Peyer's patch (tissue), 4 donors: ENCODE measurements at regions not wholly inside any gene's neighbourhood (a gene's known extent, or its start where the extent isn't known, plus 50 kb on each side); places are given as distances from the start of the nearest gene placed in this dataset.

Source experiments
- DNase-seq, 3 donors: peaks; one replicate each; pipeline ENCODE4 v3.0.0-alpha.2; 2017 to 2019
- H3K27ac ChIP-seq, 4 donors: fragments of 200-600 bp; sonication (generic); one replicate each; pipeline ENCODE4 v1.5.1; 2016 to 2019
- H3K27me3 ChIP-seq, 2 donors: fragments of 200-600 bp; sonication (generic); one replicate each; pipeline ENCODE4 v1.5.1; 2019
- H3K36me3 ChIP-seq, 3 donors: fragments of 200-600 bp; sonication (generic); one replicate each; pipeline ENCODE4 v1.5.1; 2016 to 2019
- H3K4me1 ChIP-seq, 4 donors: fragments of 200-600 bp; sonication (generic); one replicate each; pipeline ENCODE4 v1.5.1; 2016 to 2019
- H3K4me3 ChIP-seq, 4 donors: fragments of 200-600 bp; sonication (generic); 1 replicate in 3 of 4; 2 replicates in 1 of 4; pipeline ENCODE4 v1.5.1; 2016 to 2019; ENCODE audit warnings: mild to moderate bottlenecking in 1 of 4
- H3K9me3 ChIP-seq, 4 donors: fragments of 200-600 bp; sonication (generic); one replicate each; pipeline ENCODE4 v1.5.1; 2016 to 2019; ENCODE audit warnings: mild to moderate bottlenecking in 1 of 4
- POLR2A ChIP-seq, 2 donors: fragments of 450-650 bp; IDR thresholded peaks; one replicate each; pipeline ENCODE4 v1.5.1; 2017; ENCODE audit warnings: antibody characterized with exemption in 2 of 2, mild to moderate bottlenecking in 2 of 2, moderate library complexity in 2 of 2
- TF ChIP-seq, protein P1 (sequence below), 6 experiments: fragments of 450-650 bp in 4 of 6; fragments of 200-600 bp in 2 of 6; sonication (generic) in 1 of 6; IDR thresholded peaks; one replicate each; pipeline ENCODE4 v1.5.1; 2017 to 2019; ENCODE audit warnings: antibody characterized with exemption in 6 of 6, mild to moderate bottlenecking in 3 of 6, moderate library complexity in 1 of 6

DNA sequence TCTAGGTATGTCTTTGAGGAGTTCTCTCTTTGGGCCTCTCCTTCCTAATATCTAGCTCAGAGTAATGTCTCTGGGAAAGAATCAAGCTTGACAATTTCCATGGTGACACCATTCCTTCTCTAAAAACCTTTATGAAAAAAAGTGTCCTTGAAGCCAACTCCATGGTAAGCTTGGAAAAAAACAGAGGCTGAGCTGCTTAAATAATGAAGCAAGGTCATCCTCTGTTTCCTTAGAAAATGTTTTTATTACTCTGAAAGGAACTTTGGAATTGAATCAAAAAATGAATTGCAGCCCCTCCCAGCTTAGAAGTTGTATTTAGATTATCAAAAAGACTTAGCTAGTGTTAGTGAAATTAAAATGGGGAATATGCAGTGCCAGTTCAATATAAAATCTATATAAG lies 166.1 kb upstream of the KITLG start:
- TF ChIP-seq POLR2A (IDR thresholded peaks at IDR 0.05), result no peak
- TF ChIP-seq, protein P1, sequence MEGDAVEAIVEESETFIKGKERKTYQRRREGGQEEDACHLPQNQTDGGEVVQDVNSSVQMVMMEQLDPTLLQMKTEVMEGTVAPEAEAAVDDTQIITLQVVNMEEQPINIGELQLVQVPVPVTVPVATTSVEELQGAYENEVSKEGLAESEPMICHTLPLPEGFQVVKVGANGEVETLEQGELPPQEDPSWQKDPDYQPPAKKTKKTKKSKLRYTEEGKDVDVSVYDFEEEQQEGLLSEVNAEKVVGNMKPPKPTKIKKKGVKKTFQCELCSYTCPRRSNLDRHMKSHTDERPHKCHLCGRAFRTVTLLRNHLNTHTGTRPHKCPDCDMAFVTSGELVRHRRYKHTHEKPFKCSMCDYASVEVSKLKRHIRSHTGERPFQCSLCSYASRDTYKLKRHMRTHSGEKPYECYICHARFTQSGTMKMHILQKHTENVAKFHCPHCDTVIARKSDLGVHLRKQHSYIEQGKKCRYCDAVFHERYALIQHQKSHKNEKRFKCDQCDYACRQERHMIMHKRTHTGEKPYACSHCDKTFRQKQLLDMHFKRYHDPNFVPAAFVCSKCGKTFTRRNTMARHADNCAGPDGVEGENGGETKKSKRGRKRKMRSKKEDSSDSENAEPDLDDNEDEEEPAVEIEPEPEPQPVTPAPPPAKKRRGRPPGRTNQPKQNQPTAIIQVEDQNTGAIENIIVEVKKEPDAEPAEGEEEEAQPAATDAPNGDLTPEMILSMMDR (IDR thresholded peaks at IDR 0.05), result no peak
- Histone ChIP-seq H3K4me3 (no peak overlapping the region), H3K9me3 (no peaks in the 10 kb centered on the region), H3K36me3 (no peaks in the 10 kb centered on the region), H3K4me1 (peaks cover 0 to 20% (median 0%) of the 10 kb centered on the region in 4 donors), H3K27ac (no peak overlapping the region), H3K27me3 (no peaks in the 10 kb centered on the region)
- no peak for DNase-seq

DNA sequence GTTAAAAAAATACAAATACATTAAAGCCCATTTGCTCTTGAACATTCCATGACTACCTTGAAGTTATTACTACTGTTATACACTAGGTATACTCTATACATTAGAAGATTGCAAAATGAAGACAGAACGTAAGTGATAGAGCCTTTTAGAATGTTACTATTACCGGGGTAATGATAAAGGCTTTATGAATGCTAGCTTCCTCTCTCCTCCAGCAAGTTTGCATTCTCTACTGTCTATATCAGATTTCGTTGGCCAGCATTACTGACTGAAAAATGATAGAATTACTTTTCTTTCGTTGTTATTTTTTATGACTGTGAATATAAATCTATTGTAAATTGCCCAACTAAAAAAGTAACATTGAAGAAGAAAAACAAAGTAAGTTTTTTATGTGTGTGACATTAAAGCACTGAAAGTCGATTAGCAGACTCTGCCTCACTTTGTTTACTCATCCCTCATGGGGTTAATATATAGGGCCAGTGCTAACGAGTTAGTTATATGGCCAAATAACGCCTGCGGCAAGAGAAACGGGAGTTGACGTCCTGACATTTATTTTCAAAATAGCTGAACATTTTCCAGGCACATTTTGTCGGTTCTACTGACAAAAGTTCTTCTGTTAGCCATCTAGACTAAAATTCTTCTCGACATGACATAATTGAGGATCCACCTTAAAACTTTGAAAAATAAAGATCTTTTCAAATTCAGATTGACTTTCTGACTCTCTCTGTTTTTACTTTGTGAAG lies 163.8 kb upstream of the KITLG start:
- no peaks in the 10 kb centered on the region for H3K36me3 ChIP-seq
- H3K27me3 ChIP-seq, result no peaks in the 10 kb centered on the region
- DNase-seq, result no peak
- H3K4me1 ChIP-seq, result peaks cover 0 to 14% (median 0%) of the 10 kb centered on the region in 4 donors
- no peak overlapping the region for H3K4me3 ChIP-seq
- H3K27ac ChIP-seq, result no peak overlapping the region
- TF ChIP-seq, protein P1 (IDR thresholded peaks at IDR 0.05), result no peak
- TF ChIP-seq POLR2A (IDR thresholded peaks at IDR 0.05), result no peak
- H3K9me3 ChIP-seq, result no peaks in the 10 kb centered on the region

DNA sequence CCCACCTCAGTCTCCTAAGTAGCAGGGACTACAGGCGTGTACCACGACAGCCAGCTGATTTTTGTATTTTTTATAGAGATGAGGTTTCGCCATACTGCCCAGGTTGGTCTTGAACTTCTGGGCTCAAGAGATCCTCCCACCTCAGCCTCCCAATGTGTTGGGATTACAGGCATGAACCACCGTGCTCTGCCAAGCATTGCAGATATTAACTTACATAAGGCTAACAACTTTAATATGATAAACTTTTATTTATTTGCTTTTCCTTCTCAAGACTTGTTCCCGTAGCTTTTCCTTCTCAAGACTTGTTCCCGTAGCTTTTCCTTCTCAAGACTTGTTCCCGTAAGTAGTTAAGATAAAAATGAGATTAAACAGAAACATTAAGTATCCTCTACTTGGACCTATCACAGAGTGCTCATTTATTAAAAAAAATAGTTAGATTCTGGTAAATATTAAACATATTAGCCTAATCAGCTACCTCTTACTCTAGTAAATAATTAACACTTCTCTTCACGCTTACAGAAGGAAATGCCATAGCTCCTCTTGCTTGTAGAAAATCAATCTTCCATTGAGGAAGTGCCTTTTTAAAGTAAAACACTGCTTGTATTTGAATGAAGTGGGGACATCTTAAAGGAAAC lies 157.7 kb upstream of the KITLG start:
- no peaks in the 10 kb centered on the region for H3K27me3 ChIP-seq
- DNase-seq, result no peak
- no peaks in the 10 kb centered on the region for H3K9me3 ChIP-seq
- no peaks in the 10 kb centered on the region for H3K36me3 ChIP-seq
- no peak overlapping the region for H3K27ac ChIP-seq
- TF ChIP-seq, protein P1 (IDR thresholded peaks at IDR 0.05), result no peak
- TF ChIP-seq POLR2A (IDR thresholded peaks at IDR 0.05), result no peak
- H3K4me3 ChIP-seq, result no peak overlapping the region
- H3K4me1 ChIP-seq, result no peaks in the 10 kb centered on the region

DNA sequence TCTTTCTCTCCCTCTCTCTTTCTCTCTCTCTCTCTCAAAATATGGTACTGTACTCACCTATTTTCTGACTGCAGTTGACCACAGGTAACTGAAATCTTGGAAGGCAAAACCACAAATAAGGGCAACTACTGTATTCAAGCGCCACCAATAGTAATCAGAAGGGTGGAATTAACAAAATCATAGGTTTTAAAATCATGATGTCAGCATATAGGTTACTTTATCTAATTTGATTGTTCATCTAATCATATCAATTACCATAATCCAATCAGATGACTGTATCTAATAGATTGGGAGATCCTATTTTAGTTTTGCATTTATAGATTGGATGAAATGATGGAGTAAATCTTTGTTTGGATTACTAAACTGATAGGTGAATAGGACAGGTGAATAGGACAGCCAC lies 155.8 kb upstream of the KITLG start:
- Histone ChIP-seq H3K4me1 (no peaks in the 10 kb centered on the region), H3K27ac (no peak overlapping the region), H3K4me3 (no peak overlapping the region), H3K9me3 (no peaks in the 10 kb centered on the region), H3K27me3 (no peaks in the 10 kb centered on the region), H3K36me3 (no peaks in the 10 kb centered on the region)
- TF ChIP-seq POLR2A (IDR thresholded peaks at IDR 0.05), result no peak
- TF ChIP-seq, protein P1 (IDR thresholded peaks at IDR 0.05), result no peak
- no peak for DNase-seq

DNA sequence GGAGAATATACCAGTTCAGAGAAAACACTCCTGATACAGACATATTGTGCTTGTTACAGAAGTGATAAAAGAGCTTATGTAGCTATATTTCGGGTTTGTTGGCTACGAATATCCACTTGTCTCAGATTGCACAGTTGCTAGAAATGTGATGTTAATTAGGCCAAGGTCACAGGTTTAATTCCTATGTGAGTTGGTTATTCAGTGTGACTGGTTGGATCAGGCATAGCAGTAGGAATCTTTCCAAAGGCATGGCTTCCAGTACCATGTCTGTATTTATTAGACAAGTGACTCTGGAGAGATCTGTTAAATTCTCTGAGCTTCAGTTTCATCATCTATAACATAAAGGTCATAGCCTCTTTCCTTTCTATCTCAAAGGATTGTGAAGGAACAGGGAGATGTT lies 152.7 kb upstream of the KITLG start:
- Histone ChIP-seq H3K4me1 (no peaks in the 10 kb centered on the region), H3K27ac (no peak overlapping the region)
- DNase-seq, result no peak

More for the DNA sequence above, 152.7 kb upstream of the KITLG start:
- no peaks in the 10 kb centered on the region for H3K36me3 ChIP-seq
- TF ChIP-seq, protein P1 (IDR thresholded peaks at IDR 0.05), result no peak
- no peak for TF ChIP-seq POLR2A (IDR thresholded peaks at IDR 0.05)
- H3K4me3 ChIP-seq, result no peak overlapping the region
- no peaks in the 10 kb centered on the region for H3K27me3 ChIP-seq
- H3K9me3 ChIP-seq, result no peaks in the 10 kb centered on the region
